Naive B cell (primary cell): ENCODE measurements at regions not wholly inside any gene's neighbourhood (a gene's known extent, or its start where the extent isn't known, plus 50 kb on each side); places are given as distances from the start of the nearest gene placed in this dataset.

Experiments used
- ATAC-seq, 2 donors: fragments of 150-1000 bp; cut with Tn5 transposase; 2 replicates each; pipeline ENCODE4 v1.10.0; 2021; ENCODE audit warnings: low read depth in 2 of 2, mild to moderate bottlenecking in 2 of 2, moderate library complexity in 2 of 2
- DNase-seq: peaks from one replicate; pipeline ENCODE4 v3.0.0; 2022
- H3K27ac Mint-ChIP-seq, 6 donors: one replicate each; pipeline ENCODE4 v1.8.0; 2020 to 2022; ENCODE audit warnings: mild to moderate bottlenecking in 6 of 6, mixed read lengths in 6 of 6, moderate library complexity in 5 of 6, inconsistent platforms in 2 of 6
- H3K27me3 Mint-ChIP-seq, 3 donors: one replicate each; pipeline ENCODE4 v1.8.0; 2021 to 2022; ENCODE audit warnings: mixed read lengths in 3 of 3, mild to moderate bottlenecking in 1 of 3
- H3K36me3 Mint-ChIP-seq, 2 donors: one replicate each; pipeline ENCODE4 v1.8.0; 2020 to 2022; ENCODE audit warnings: mixed read lengths in 2 of 2, inconsistent platforms in 1 of 2, mild to moderate bottlenecking in 1 of 2
- H3K4me1 Mint-ChIP-seq, 3 donors: one replicate each; pipeline ENCODE4 v1.8.0; 2020 to 2022; ENCODE audit warnings: mixed read lengths in 3 of 3, inconsistent platforms in 1 of 3, mild to moderate bottlenecking in 1 of 3, moderate library complexity in 1 of 3
- H3K4me3 Mint-ChIP-seq, 8 donors: one replicate each; pipeline ENCODE4 v1.8.0; 2020 to 2022; ENCODE audit warnings: mild to moderate bottlenecking in 8 of 8, mixed read lengths in 8 of 8, moderate library complexity in 8 of 8, inconsistent platforms in 2 of 8
- H3K9me3 Mint-ChIP-seq, 7 donors: one replicate each; pipeline ENCODE4 v1.8.0; 2020 to 2022; ENCODE audit warnings: mixed read lengths in 7 of 7, mild to moderate bottlenecking in 5 of 7, inconsistent platforms in 2 of 7, moderate library complexity in 1 of 7

DNA sequence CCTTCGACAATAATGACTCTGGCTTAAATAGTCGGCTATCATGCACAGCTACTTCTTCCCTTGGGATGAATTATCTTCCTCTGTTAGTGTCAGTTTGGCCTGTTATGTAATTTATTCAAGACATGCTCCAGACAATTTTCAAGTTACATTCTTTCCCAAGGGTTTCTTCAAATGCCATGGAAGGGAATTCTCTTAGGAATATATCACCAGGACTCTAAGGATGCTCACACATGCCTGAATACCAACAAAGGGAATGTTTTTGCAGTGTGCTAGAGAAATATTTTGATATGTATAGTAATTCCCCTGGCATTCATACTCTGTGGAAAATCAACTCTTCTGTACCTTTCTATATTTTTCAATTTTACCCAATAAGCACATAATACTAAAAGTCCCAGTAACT, 286.0 kb upstream of the KYNU start:
- H3K9me3 Mint-ChIP-seq, result no peaks in the 10 kb centered on the region
- peaks cover 0 to 3% (median 0%) of the 10 kb centered on the region in 3 donors for H3K27me3 Mint-ChIP-seq
- no peak for DNase-seq
- ATAC-seq, result no peak
- no peak overlapping the region for H3K4me3 Mint-ChIP-seq
- no peak overlapping the region for H3K27ac Mint-ChIP-seq
- peaks cover 4 to 8% (median 8%) of the 10 kb centered on the region in 3 donors for H3K4me1 Mint-ChIP-seq
- no peaks in the 10 kb centered on the region for H3K36me3 Mint-ChIP-seq

DNA sequence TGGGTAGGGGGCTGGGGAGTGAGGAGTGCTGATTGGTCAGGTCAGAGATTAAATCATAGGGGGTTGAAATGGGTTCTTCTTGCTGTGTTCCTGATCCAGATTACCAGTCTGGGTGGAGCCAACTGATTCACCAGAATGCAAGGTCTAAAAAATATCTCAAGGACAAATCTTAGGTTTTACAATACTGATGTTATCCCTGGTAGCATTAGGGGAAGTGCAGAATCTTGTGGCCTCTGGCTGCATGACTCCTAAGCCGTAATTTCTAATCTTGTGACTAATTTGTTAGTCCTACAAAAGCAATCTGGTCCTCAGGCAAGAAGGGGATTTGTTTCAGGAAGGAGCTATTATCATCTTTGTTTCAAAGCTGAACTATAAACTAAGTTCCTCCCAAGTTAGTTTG, 289.2 kb upstream of the KYNU start:
- Mint-ChIP-seq H3K36me3 (no peaks in the 10 kb centered on the region), H3K4me1 (peaks cover 4 to 10% (median 9%) of the 10 kb centered on the region in 3 donors), H3K4me3 (no peak overlapping the region), H3K27me3 (no peaks in the 10 kb centered on the region), H3K27ac (peak overlapping the region in 1 of 6 donors; percentile 12), H3K9me3 (no peaks in the 10 kb centered on the region)
- ATAC-seq, result no peak
- DNase-seq, result no peak

DNA sequence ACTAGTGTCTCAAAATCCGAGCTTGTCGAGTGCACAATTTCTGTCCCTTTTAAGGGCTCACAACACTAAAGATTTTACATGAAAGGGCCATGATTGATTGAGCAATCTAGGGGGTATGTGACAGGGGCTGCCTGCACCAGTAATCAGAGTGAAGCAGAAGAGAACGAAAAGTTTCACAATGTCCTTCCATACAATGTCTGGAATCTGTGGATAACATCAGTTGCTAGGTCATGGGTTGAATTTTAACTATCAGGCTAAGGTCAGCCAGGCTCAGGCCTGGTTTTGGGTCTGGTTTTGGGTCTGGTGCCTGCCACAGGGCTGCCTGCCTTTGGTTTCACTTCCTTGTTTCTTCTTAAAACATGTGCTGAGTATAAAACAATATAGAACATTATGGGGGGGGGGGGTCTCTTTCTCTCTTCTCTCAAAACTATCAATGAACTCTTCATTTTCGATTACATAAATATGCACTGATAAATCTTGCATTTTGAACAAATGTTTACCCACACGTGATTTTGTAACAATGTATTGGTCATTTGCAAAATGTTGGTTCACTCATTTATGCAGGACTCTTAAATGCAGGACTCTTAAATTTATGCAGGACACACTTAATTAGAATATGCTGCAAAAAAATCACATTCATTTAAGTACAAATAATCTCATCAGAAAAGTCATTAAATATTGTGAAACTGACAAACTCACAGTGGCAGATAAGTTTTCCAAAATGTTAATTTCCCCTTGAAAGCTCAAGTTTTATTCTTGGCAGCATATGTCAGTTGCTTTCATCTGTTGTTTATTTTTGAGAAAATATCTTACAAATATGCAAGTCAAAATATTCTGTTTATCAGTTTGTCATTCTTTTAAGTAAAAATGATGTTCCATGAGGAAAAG, 290.5 kb upstream of the KYNU start:
- Mint-ChIP-seq H3K27ac (peak overlapping the region in 1 of 6 donors; percentile 16), H3K4me3 (no peak overlapping the region), H3K4me1 (peaks cover 4 to 10% (median 9%) of the 10 kb centered on the region in 3 donors), H3K9me3 (peaks cover 0 to 2% (median 0%) of the 10 kb centered on the region in 7 donors), H3K36me3 (no peaks in the 10 kb centered on the region), H3K27me3 (no peaks in the 10 kb centered on the region)
- DNase-seq (peak; percentile 20), ATAC-seq (peak in 1 of 2 donors; percentile 18)

DNA sequence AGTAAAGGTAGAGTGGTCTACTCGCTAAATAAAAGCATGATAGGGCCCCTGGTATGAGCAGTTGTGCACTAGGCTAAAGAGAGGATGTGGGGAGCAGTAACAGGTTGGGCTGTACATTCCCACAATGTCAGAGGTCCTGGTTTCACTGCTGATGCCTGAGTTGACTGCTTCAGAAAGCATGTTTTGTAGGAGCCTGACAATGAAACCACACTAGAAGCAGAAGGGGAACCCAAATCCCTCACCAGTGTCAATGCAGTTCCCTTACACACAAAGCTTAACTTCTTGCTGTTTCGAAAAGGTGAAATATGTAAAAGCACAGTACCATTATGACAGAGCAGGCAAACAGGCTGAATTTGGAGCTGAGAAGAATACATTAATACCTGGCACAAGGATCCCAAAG, 291.7 kb upstream of the KYNU start:
- H3K27ac Mint-ChIP-seq, result no peak overlapping the region
- H3K27me3 Mint-ChIP-seq, result peaks cover 0 to 2% (median 0%) of the 10 kb centered on the region in 3 donors
- H3K36me3 Mint-ChIP-seq, result no peaks in the 10 kb centered on the region
- ATAC-seq (no peak), DNase-seq (no peak)
- no peak overlapping the region for H3K4me3 Mint-ChIP-seq
- peaks cover 4 to 10% (median 9%) of the 10 kb centered on the region in 3 donors for H3K4me1 Mint-ChIP-seq
- peaks cover 0 to 2% (median 0%) of the 10 kb centered on the region in 7 donors for H3K9me3 Mint-ChIP-seq

DNA sequence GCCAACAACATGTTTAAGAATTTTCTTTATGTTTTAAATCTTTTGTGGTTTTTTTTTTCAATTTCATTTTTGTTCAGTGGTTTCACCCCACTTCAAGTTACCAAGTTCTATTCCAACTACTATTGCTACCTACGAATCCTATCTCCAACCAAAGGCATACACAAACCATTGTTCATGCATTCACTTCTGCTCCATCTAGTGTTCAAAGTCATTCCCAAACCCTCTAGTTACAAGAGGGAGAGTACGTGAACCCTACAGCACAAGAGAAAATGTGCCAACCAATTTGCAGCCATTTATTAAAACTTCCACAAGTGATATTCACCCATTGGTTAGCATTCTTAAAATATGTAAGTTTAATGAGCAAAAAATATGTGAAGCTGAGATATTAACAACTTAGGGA, 295.1 kb upstream of the KYNU start:
- peaks cover 4 to 10% (median 9%) of the 10 kb centered on the region in 3 donors for H3K4me1 Mint-ChIP-seq
- no peak overlapping the region for H3K27ac Mint-ChIP-seq
- no peak overlapping the region for H3K4me3 Mint-ChIP-seq
- DNase-seq, result no peak
- no peaks in the 10 kb centered on the region for H3K36me3 Mint-ChIP-seq
- peaks cover 0 to 2% (median 0%) of the 10 kb centered on the region in 7 donors for H3K9me3 Mint-ChIP-seq
- peaks cover 0 to 5% (median 0%) of the 10 kb centered on the region in 3 donors for H3K27me3 Mint-ChIP-seq
- ATAC-seq, result no peak

DNA sequence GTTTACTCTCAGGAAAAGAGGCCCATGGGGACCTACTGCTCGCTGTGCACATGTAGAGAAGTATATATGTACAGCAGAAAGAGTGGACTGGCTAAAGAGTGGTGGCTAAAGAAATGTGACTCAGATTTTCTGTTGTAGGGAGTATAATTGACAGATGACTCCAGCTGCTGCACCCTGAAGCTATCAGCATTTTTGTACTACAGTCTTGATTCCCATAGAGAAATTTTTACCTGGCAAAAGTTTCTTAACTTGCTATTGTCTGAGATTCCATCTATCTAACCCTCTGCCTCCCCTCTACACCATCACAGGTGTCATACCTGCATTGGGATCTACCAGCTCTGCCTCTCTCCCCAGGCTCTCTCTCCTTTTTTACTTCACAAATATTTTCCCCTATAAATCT, 296.0 kb upstream of the KYNU start:
- H3K9me3 Mint-ChIP-seq, result peaks cover 0 to 2% (median 0%) of the 10 kb centered on the region in 7 donors
- peaks cover 0 to 2% (median 1%) of the 10 kb centered on the region in 3 donors for H3K4me1 Mint-ChIP-seq
- H3K36me3 Mint-ChIP-seq, result no peaks in the 10 kb centered on the region
- peak overlapping the region in 1 of 8 donors; percentile 38 for H3K4me3 Mint-ChIP-seq
- no peak for DNase-seq
- ATAC-seq, result no peak
- H3K27me3 Mint-ChIP-seq, result peaks cover 0 to 5% (median 0%) of the 10 kb centered on the region in 3 donors
- H3K27ac Mint-ChIP-seq, result no peak overlapping the region

DNA sequence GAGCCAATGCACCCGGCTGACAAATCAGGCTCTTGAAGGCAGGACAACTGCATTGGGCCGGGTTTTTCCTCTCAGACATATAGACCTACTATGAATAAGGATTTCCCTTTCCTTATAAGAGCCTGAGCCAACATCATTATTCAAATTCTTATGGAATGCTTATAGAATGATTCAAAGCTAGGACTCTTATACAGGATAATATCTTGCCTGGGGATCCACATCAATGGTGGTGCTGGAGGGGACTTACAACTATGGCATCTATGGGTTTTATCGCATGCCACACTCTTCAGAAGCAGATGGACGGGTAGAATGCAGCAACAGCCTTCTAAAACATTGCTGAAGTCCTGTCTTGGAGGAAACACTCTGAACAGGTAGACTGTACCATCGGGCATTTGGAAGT, 296.8 kb upstream of the KYNU start:
- DNase-seq (no peak), ATAC-seq (no peak)
- Mint-ChIP-seq H3K36me3 (no peaks in the 10 kb centered on the region), H3K4me1 (no peaks in the 10 kb centered on the region), H3K9me3 (peaks cover 0 to 2% (median 0%) of the 10 kb centered on the region in 7 donors), H3K4me3 (no peak overlapping the region), H3K27ac (no peak overlapping the region), H3K27me3 (peaks cover 0 to 5% (median 0%) of the 10 kb centered on the region in 3 donors)

DNA sequence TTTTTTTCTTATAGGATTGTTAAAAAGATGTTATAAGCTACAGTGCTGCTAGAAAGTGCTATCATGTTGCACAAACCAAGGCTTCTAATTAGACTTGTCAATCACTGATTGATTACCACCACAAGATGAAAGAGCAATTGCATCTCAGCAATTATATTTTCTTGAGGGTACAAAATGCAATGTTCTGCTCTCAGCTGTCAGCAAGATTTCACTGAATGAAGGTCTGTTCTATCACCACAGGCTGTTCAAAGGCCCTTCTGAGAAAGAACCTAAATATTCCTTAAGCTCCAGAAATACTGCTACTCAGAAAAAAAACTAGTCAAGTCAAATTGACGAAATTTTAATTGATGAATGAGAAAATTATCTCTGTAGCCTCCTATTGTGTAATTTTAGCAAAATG, 301.9 kb upstream of the KYNU start:
- Mint-ChIP-seq H3K9me3 (no peaks in the 10 kb centered on the region), H3K27ac (no peak overlapping the region), H3K4me1 (no peaks in the 10 kb centered on the region), H3K27me3 (peaks cover 0 to 19% (median 0%) of the 10 kb centered on the region in 3 donors), H3K4me3 (no peak overlapping the region), H3K36me3 (no peaks in the 10 kb centered on the region)
- no peak for ATAC-seq
- DNase-seq, result no peak

DNA sequence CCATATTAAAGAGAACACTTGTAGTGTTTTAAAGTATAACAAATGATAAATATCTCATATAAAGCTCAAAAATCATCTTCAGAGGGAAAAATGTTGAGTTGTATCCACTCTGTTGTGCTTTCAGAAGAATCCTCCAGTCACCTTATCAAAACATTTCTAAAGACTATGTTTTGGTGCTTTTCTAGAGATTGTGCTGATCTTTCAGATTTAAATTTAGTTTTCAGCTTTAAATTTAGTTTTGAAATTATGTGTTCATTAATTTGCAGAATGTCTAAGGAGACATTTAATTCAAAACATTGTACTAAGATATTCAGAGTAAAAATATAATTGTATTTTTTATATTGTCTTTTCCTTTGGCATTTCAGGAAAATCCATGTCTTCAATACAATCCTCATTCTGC, 303.1 kb upstream of the KYNU start:
- no peak for DNase-seq
- Mint-ChIP-seq H3K36me3 (no peaks in the 10 kb centered on the region), H3K4me1 (no peaks in the 10 kb centered on the region), H3K27ac (no peak overlapping the region), H3K27me3 (peaks cover 0 to 19% (median 0%) of the 10 kb centered on the region in 3 donors), H3K9me3 (no peaks in the 10 kb centered on the region), H3K4me3 (no peak overlapping the region)
- ATAC-seq, result no peak

DNA sequence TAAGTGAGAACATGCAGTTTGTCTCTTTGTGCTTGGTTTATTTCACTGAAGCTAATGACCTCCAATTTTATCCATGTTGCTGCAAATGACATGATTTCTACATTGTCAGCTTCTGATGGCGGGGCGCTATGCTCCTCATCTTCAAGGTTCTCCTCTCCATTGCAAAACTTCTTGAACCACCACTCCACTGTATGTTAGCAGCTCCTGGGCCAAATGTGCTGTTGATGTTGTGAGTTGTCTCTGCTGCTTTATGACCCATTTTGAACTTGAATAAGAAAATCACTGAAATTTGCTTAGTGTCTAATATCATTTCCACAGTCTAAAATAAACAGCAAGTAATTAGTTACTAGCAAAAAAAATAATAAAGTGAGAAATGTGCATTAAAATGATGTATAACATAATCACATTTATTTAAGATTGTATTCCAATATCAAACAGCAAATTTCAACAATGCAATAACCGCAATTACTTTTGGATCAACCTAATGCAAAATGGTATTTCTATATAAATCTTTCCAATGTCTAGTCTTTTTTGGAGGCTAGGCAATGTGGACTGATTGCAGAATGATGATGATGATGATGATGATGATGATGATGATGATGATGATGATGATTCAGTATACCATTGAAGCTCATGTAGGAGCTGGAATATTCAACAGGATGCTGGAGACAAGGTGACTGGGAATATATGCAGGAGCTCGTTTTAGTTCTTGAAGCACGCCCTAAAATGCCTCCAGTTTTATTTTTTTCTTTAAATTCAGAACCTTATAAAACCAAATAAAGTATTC, 304.9 kb upstream of the KYNU start:
- H3K4me3 Mint-ChIP-seq, result no peak overlapping the region
- no peaks in the 10 kb centered on the region for H3K4me1 Mint-ChIP-seq
- DNase-seq (no peak), ATAC-seq (no peak)
- no peak overlapping the region for H3K27ac Mint-ChIP-seq
- peaks cover 0 to 19% (median 0%) of the 10 kb centered on the region in 3 donors for H3K27me3 Mint-ChIP-seq
- H3K9me3 Mint-ChIP-seq, result no peaks in the 10 kb centered on the region
- no peaks in the 10 kb centered on the region for H3K36me3 Mint-ChIP-seq

DNA sequence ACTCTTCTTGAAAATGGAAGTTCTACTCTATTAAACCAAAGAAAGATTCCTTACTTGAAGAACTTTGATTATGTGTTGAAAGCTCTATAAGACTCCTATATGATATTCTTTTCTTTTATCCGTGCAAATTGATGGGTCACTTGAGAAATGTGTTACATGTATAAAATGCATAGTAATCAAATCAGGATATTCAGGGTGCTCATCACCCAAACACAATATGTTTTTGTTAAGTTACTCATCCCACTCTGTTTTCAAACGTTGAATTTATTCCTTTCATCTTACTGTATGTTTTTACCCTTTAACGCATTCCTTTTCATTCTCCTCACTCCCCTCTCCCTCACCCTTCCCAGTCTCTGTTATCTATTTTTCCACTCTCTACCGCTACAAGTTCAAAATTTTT, 305.5 kb upstream of the KYNU start:
- DNase-seq (no peak), ATAC-seq (no peak)
- no peaks in the 10 kb centered on the region for H3K36me3 Mint-ChIP-seq
- H3K9me3 Mint-ChIP-seq, result no peaks in the 10 kb centered on the region
- H3K27ac Mint-ChIP-seq, result no peak overlapping the region
- H3K4me3 Mint-ChIP-seq, result no peak overlapping the region
- peaks cover 0 to 19% (median 0%) of the 10 kb centered on the region in 3 donors for H3K27me3 Mint-ChIP-seq
- no peaks in the 10 kb centered on the region for H3K4me1 Mint-ChIP-seq

DNA sequence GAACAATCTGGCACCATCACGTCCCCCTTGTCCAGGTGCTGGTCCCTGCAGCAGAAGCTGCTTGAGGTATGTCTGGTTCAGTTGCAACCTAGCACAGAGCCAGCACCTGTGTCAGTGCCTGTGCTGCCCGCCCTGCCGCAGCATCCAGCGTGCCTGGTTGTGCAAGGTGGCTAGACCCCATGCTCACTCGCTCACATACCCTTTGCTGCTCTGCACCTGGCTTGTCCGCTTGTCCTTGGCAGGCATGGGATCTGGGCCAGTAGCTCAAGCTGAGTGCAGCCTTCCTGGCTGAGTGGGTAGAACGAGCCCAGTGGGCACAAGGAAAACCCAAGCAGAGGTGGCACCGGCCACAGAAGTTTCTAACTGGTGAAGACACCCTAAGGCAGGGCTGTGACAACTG, 314.6 kb upstream of the KYNU start:
- no peak for ATAC-seq
- Mint-ChIP-seq H3K4me3 (no peak overlapping the region), H3K36me3 (no peaks in the 10 kb centered on the region), H3K27ac (no peak overlapping the region), H3K4me1 (no peaks in the 10 kb centered on the region), H3K27me3 (peaks cover 0 to 5% (median 0%) of the 10 kb centered on the region in 3 donors), H3K9me3 (no peaks in the 10 kb centered on the region)
- no peak for DNase-seq

DNA sequence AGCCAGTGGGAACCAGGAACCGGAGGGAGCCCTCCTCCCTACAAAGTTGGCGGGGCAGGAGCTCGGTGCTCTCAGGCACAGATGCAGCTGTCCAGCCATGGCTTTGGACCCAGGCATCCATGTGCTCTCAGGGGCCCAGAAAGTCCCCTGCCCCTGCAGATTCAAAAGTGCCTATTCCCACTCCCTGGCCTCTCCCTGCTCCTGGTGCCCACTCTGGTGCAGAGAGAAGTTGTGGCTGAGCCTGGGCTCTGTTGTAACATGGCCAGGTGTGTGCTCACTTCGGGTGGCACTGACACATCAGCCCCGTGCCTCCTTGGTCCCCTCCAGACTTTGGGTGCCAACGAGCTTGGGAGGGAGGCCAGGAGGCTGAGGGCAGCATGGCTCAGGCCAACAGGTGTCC, 315.8 kb upstream of the KYNU start:
- ATAC-seq (no peak), DNase-seq (no peak)
- Mint-ChIP-seq H3K36me3 (no peaks in the 10 kb centered on the region), H3K4me3 (no peak overlapping the region), H3K27me3 (peaks cover 0 to 5% (median 0%) of the 10 kb centered on the region in 3 donors), H3K27ac (no peak overlapping the region), H3K4me1 (no peaks in the 10 kb centered on the region), H3K9me3 (no peaks in the 10 kb centered on the region)

DNA sequence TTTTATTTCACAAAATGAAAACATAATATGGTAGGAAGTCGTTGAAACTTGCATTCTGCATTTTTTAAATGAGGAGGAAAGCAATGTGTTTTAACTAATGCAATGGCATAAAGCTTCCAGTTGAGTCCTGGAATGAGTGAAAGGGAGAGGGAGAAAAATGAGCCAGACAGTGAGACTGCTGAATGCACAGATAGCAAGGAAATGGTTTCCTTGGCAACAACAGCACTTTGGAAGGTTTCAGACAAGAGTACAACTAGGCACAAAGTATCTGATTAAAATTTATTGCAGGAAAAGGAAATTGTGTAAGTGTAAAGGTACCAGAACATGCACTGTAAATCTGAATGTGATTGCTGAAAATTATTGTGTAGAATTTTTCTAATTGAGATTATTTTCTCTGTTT, 320.1 kb upstream of the KYNU start:
- no peaks in the 10 kb centered on the region for H3K4me1 Mint-ChIP-seq
- peaks cover 0 to 5% (median 0%) of the 10 kb centered on the region in 3 donors for H3K27me3 Mint-ChIP-seq
- H3K9me3 Mint-ChIP-seq, result no peaks in the 10 kb centered on the region
- DNase-seq (no peak), ATAC-seq (no peak)
- H3K27ac Mint-ChIP-seq, result no peak overlapping the region
- H3K36me3 Mint-ChIP-seq, result no peaks in the 10 kb centered on the region
- no peak overlapping the region for H3K4me3 Mint-ChIP-seq
